ENCODE measurements at regions not wholly inside any gene's neighbourhood (a gene's known extent, or its start where the extent isn't known, plus 50 kb on each side); places are given as distances from the start of the nearest gene placed in this dataset.

- TF ChIP-seq ATF7 (IDR thresholded peaks at IDR 0.05) = no peak
- TF ChIP-seq ATF7 (CRISPR knock-in tag; IDR thresholded peaks at IDR 0.05) = no peak
- no peak for TF ChIP-seq MAX (IDR thresholded peaks at IDR 0.05)
- TF ChIP-seq, protein P1, sequence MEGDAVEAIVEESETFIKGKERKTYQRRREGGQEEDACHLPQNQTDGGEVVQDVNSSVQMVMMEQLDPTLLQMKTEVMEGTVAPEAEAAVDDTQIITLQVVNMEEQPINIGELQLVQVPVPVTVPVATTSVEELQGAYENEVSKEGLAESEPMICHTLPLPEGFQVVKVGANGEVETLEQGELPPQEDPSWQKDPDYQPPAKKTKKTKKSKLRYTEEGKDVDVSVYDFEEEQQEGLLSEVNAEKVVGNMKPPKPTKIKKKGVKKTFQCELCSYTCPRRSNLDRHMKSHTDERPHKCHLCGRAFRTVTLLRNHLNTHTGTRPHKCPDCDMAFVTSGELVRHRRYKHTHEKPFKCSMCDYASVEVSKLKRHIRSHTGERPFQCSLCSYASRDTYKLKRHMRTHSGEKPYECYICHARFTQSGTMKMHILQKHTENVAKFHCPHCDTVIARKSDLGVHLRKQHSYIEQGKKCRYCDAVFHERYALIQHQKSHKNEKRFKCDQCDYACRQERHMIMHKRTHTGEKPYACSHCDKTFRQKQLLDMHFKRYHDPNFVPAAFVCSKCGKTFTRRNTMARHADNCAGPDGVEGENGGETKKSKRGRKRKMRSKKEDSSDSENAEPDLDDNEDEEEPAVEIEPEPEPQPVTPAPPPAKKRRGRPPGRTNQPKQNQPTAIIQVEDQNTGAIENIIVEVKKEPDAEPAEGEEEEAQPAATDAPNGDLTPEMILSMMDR (CRISPR knock-in tag; IDR thresholded peaks at IDR 0.05) = no peak
- TF ChIP-seq KLF13 (CRISPR knock-in tag; IDR thresholded peaks at IDR 0.05) = no peak
Observed at GRCh38 chr1:191690931-191691330, 467.3 kb upstream of the RGS18 start.

All from HepG2 (cell line).